DMS 273 (cell line): ENCODE measurements at regions not wholly inside any gene's neighbourhood (a gene's known extent, or its start where the extent isn't known, plus 50 kb on each side); places are given as distances from the start of the nearest gene placed in this dataset.
"Not testable (repeated sequence)": the region's sequence is repeated elsewhere in the genome, so short reads cannot be mapped to it uniquely, and the experiment has no call there.

Experiments
- DNase-seq: peaks from one replicate; lab custom pipeline; 2025; ENCODE audit not compliant: unreplicated experiment; lab: John Stamatoyannopoulos, UW

DNA sequence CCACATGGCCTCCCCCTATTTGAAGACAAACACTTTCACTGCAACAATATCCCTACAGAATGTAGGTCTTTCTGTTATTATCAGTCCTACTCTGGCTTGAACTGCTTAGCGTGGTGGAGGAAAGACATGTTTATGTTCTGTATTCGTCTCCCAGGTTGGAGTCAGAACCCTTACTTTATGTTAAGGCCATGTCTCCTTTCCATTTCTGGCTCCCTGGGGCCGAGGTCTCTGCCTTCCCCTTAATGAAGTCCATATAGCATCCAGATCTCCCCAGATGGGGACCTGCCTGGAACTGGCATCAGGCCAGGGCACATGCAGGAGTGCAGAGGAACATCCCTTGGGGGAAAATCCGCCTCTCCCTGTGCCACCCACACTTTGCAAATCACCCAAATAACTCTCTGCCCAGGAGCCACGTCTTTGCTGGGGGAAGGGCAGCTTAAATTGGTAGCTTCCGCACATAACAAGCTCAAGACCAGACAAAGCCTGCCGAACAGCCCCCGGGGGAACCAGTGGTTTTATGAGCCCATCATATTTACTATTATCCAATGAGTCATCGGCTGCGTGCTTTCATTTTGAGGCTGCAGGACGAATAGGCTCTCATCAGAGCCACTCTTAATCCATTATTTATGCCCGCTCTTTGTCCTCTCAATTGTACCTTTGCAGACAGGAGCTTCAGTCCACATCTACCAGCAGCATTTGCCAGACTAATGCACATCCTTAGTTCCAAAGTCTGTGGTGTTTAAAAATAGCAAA lies 237.0 kb downstream of the UACA start:
- DNase-seq, result peak; percentile 70

DNA sequence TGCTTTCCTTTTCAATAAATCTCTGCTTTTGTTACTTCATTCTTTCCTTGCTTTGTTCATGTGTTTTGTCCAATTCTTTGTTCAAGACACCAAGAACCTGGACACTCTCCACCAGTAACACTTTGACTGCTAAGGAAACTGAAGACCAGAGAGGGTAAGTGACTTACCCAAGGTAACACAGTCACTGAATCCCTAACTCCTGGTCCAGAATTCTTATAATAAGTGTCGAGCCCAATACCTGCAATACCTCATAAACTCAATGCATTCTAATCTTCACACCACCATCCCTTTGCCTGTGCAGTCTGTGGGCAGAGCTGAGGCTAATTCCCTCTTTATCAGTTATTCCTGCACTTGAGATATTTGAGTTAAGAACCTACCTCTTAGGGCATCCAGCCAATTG lies 237.8 kb downstream of the UACA start:
- DNase-seq, result no peak

DNA sequence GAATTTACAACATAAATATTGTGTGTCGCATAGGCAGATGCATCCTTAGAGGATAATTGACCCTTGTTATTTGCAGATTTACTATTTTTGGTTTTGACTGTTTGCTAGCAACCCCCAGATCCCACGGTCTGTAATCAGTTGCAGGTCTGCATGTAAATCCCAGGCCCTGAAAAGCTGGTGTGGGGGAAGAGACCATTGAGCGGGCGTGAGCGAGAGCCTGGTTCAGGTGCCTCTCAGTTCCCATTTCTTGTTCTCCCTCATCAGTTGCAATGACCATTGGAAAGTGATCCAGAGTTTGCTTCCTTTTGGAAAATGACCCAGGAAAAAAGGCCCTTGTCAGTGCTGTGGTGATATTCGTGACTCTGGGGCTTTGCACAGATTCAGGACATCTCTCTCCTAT lies 238.9 kb downstream of the UACA start:
- peak; percentile 26 for DNase-seq

DNA sequence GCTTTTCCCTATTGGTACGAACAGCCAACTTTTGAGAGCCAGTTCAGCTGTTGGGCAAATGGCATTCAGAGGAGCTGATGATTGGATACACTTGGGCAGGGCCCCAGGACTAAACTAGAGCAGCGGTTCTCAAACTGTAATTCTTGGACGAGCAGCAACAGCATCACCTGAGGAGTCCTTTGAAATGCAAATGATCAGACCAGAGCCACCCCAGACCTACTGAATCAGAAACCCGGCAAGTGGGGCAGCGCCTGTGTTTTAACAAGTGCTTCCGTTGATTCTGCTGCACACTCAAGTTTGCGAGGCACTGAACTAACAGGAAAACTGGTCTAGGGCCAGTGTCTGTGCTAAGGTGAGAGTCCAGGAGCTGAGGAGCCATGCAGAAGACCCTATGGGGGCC lies 239.7 kb downstream of the UACA start:
- no peak for DNase-seq

DNA sequence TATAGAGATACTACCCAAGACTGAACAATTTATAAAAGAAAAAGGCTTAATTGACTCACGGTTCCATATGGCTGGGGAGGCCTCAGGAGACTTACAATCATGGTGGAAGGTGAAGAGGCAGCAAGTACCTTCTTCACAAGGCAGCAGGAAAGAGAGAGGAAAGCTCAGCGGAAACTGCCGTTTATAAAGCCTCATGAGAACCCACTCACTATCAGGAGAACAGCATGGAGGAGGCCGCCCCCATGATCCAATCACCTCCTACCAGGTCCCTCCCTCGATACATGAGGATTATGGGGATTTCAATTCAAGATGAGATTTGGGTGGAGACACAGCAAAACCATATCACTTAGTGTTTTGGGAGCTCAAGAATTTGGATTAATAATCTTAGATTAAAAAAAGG lies 240.2 kb downstream of the UACA start:
- no peak for DNase-seq

DNA sequence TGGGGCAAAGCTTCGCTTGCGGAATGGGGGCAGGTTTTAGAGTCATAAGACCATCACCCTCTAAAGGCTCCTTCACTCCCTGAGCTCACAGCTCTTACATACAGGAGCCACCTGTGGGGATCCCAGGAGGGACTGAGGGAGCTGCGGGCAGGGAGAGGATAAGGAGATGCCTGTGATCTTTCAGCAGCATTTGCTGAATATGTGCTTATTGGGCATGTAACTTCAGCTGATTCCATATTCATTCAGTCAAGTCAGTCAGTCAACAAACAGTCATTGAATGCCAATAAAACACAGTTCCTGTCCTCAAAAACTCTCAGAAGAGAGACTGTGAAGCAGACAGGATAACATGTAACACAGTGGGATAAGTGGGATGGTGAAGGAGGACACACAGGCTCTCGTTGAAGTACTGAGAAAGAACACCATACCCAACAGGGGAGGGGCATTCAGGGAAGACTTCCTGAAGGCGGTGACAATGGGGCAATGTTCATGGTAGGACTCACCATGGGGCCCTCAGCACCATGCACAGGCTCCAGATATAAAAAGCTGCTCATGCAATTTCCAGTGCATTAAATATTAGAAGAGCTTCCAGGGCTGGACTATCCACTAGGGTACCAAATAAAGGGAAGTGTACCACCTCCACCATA lies 240.9 kb downstream of the UACA start:
- no peak for DNase-seq

DNA sequence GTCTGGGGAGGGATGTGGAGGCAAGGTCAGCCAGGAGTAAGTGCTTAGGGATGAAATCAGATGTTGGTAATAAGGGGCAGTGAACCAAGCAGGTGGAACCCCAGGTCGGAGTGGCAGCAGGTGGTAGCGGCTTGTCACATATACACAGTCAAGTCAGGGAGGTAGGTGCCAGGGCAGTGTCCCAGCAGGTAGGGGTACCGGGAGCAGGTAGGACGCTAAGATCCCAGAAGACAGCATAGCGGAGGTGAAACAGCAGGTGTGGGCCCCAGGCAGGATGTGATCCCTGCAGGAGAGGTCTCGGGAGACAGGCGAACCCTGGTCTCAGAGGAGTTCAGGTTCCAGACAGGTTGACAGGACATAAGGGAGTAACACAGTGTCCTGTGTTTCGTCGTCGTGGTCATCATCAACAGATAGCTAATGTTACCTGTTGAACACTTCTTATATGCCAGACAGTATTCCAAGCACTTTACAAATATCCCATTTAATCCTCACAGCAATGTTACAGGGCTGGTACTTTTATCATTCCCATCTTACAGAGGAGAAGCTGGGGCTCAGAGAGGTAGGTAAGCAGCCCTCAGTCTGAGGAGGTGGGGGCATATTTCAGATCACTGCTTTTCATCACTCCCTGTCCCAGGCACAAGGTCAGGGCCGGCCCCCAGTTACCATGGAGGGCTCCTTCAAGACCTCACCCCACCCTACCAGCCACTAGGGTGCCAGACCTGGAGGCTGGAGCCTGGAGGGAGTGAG lies 241.6 kb downstream of the UACA start:
- DNase-seq, result no peak

DNA sequence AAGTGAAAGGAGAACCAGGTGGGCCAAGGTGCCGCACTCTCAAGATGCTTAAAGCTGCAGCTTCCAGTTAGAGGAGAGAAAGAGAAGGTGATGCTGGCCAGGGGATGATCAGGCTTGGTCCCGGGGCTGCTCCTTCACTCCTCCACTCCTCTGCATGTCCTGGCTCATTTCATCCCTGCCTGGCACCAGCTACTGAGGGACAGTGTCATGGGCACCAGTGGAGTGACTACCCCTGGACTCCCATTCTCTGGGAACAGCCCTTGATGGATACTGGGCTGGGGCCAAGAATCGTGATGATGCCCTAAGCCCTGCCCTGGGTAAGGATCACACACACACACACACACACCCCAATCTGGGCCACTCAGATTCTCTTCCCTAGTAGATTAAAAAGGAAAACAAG lies 243.7 kb downstream of the UACA start:
- DNase-seq, result no peak

DNA sequence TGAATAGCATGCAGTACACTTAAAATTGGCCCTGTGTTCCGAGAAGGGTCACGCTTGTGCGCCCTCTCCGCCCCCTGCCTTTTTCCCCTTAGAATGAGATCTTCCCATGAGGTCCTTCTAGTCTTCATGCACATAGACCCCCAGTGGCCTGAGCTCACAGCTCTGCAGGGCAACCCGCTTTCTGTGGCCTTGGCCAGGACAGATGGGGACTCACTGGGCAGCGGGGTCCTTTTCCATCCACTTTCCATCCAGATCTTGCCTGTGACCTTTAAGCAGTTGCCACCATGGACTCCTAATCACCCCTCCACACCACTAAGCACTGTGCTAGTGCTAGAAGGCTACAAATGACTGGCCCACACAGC lies 244.4 kb downstream of the UACA start:
- no peak for DNase-seq

DNA sequence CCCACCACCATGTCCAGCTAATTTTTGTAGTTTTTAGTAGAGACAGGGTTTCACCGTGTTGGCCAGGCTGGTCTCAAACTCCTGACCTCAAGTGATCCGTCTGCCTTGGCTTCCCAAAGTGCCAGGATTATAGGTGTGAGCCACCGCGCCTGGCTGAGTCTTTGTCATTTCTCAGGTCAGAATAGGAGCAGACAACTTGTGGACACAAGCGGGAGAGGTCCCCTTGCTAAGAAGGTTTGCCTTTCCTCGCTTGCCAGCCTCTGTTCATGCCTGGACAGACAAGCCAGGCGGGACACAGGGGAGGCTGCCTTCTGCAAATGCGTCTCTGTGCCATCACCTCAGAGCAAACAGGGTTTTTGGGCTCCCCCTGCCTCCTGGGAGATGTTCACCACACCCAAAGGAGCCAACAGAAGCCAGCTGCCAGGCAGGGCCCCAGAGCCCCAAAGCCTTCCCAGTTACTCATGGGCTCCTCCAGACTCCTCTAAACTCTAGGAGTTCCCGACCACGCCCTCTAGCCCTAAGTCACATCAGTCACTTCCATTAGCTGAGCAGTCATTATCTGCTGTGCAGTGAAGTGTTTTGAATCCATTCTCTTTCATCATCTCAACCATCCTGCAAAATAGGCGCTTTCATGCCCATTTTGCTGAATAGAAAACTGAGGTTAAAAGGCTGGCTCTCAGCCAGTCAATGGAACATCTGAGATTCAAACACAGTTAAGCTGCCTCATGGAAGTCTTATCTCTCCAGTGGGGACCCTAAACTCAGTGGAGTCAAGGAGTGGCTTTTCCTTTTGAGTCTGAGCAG lies 245.0 kb downstream of the UACA start:
- no peak for DNase-seq

DNA sequence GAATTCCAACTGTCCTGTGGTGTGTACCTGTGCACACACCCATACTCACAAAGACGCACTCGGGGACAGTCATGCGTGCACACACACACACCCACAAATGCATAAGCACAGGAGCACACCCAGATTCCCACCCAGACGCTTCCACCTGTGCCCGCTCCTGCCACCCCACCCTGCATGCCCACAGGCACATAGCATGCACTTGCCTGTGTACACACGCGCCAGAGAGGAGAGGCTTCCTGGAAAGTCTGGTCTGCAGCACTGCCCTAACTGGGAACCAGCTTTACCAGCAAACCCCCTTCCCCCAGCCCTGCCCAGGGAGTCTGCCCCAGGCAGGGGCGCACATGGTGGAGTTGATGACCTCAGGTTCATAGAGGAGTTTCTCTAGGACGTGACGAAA lies 246.2 kb downstream of the UACA start:
- DNase-seq, result no peak

DNA sequence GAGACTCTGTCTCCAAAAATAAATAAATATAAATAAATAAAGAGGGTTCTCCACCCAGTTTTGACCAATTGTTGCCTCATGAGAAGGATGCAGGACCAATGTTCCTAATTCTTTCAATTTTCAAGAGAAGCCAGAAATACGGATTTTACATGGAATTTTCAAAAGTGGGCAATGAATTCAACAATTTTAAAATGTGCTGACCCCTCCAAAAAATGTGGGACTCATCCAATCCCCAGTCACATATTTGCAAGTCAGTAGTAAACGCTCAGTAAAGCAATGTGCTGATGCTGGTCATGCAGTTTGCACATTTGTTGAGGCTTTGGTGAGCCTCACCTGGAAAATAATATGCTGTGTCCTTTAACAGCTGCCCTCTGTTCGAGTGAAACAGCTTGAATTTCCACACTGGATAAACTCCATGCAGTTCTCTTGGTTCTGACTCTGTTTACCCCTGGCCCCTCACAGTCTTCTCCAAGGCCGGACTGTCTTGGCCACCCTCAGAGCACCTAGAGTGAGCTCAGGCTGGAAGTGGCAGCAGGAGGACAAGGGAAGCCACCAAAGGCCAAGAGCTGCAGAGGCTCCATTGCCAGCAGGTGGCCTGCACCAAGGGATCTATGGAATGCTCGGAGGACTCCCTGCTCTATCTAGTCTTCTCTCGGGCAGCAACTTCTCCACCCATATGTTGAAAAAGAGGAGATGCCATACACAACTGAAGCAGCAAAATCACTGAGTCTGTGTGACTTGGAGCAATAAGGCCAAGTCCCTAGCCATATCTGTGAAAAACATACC lies 246.8 kb downstream of the UACA start:
- no peak for DNase-seq

DNA sequence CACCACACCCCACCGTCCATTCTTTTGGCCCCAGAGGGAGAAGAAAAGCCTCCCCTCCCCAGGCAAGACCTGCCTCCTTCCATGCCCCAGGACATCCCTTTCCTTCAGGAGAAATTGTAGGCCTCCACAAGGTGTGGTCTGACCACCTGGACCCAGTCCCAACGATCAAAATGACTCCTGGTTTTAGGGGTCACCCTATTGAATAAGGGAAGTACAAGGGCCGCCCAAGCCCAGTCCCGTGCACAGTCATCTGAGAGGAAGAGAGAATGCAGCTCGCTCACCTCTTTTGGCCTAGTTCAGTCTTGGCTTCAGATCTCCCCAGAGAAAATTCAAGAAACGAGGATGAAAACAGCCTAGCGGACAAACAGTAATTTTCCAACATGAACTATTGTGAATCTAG lies 249.1 kb downstream of the UACA start:
- DNase-seq, result no peak

DNA sequence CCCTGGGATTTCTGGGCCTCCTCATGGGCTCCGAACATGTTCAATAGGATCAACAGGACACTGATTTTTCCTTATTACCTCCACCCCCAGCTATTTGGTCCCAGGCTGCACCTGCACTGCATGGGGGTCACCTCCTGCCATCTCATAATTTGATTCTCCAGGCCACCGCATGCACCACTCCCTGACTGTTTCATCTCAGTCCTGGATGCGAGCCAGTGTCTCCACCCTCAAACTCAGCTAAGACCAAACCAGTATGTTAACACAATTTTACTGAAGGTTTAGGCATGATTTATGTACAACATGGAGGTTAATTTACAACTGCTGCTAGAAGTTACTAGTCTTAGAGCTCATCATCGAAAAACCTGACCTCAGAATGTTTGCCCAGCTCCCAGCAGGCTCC lies 249.5 kb downstream of the UACA start:
- DNase-seq, result no peak

DNA sequence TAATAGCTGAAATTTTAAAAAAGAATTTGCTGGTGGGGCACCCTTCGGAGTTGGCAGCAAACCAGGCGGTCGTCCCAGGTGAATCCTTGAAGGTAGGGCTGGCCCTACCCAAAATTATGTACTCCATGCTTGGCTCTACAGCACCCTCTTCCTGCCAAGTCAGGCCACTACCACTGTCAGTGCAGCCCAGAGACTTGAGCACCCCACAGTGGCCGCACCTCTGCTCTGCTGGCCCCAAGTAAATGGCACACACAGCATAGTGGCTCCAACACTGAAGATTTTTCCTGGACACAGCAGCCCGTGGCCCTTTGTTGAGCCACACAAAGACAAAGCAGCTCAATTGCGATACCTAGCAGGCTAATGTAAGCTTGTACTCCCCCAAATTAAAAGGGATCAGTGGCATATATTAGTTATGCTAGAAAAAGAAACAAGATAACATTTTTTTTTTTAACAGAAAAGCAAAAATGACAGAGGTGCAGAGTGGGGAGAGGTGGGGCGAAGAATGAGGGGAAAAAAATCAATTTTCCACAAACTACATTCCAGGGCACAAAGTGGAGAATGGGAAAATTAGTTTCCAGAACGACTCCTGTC lies 250.5 kb downstream of the UACA start:
- peak; percentile 66 for DNase-seq

DNA sequence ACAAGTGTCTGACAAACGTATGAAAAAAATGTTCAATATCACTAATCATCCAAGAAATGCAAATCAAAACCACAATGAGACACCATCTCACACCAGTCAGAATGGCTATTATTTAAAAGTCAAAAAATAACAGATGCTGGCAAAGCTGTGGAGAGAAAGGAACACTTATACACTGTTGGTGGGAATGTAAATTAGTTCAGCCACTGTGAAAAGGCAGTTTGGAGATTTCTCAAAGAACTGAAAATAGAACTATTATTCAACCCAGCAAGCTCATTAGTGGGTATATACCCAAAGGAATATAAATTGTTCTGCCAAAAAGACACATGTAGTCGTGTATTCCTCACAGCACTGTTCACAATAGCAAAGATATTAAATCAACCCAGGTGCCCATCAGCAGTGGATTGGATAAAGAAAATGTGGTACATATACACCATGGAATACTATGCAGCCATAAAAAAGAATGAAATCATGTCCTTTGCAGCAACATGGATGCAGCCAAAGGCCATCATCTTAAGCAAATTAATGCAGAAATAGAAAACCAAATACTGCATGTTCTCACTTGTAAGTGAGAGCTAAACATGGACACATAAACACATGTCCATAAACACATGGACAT lies 251.3 kb downstream of the UACA start:
- DNase-seq, result not testable (repeated sequence)

DNA sequence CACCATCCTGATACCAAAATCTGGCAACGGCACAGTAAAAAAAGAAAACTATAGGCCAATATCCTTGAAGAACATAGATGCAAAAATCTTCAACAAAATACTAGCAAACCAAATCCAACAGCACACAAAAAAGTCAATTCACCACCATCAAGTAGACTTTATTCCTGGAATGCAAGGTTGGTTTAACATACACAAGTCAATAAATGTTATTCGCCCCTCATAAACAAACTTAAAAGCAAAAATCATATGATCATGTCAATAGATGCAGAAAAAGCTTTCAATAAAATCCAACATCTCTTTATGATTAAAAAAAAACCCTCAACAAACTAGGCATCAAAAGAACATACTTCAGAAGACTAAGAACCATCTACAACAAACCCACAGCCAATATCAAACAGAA lies 252.9 kb downstream of the UACA start:
- DNase-seq, result no peak

DNA sequence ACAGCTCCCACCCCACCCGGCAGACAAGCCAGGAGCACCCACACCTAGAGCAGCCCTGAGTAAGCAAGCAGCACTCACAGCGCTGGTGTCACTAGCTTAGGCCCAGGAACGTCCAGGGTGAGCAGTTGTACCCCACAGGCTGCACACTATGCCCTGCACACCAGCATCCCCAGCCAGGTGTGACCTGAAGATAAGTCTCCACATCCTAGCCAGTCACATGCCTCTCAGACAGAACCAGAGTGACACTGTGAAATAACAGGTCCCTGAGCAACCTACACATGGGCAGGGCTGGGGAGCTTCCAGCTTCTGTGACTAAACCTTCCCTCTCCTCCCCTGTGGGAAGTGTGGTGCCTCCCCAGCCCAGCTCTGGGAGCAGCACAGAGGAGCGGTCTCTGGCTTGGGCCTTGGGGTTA lies 253.6 kb downstream of the UACA start:
- DNase-seq, result no peak

DNA sequence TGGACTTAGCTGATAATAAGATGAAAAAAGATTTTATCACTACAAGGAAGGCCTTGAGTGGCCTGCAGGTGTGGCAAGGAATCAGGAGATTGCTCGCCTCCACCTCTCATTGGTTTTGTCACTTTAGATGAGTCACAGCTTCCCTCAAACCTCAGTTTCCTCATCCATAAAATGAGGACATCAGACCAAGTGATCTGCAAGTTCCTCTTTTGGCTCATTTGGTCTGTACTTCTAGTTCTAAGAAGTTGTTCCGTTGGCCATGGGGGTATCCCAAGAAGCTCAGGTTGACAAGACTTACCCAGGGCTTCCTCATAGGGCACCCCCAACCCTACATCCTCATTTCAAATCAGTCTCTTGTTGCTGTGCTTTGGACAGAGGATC lies 254.1 kb downstream of the UACA start:
- no peak for DNase-seq
